HepG2 (cell line): ENCODE measurements at regions not wholly inside any gene's neighbourhood (a gene's known extent, or its start where the extent isn't known, plus 50 kb on each side); places are given as distances from the start of the nearest gene placed in this dataset.
A peak's percentile ranks its signal among the peaks of the same experiment; 100 is the strongest.

ENCODE experiments used
- DPF2 ChIP-seq: sonication (generic); formaldehyde crosslinking; IDR thresholded peaks from 2 replicates; pipeline ENCODE4 v1.4.0; 2020; ENCODE audit warnings: mild to moderate bottlenecking, low read depth, missing genetic modification reagents, borderline replicate concordance
- HDAC2 ChIP-seq: sonication (generic); formaldehyde crosslinking; IDR thresholded peaks from 2 replicates; pipeline ENCODE4 v1.4.0; 2020; ENCODE audit warnings: missing genetic modification reagents
- KDM2A ChIP-seq: sonication (generic); formaldehyde crosslinking; IDR thresholded peaks from 2 replicates; pipeline ENCODE4 v1.4.0; 2020; ENCODE audit warnings: low read depth, missing genetic modification reagents, borderline replicate concordance
- NR2F2 ChIP-seq: IDR thresholded peaks from 2 replicates; pipeline ENCODE4 v1.6.1; 2012; ENCODE audit warnings: low read depth, inconsistent platforms, borderline replicate concordance
- ZFP1 ChIP-seq: IDR thresholded peaks from 2 replicates; pipeline ENCODE4 v1.6.1; 2016
- ZFY ChIP-seq: sonication (generic); formaldehyde crosslinking; IDR thresholded peaks from 2 replicates; pipeline ENCODE4 v1.4.0; 2020; ENCODE audit warnings: missing genetic modification reagents
- ZMYM4 ChIP-seq: sonication (generic); formaldehyde crosslinking; IDR thresholded peaks from 2 replicates; pipeline ENCODE4 v1.8.1; 2023; ENCODE audit warnings: mild to moderate bottlenecking, missing genetic modification reagents
- ZNF343 ChIP-seq: sonication (generic); formaldehyde crosslinking; IDR thresholded peaks from 2 replicates; pipeline ENCODE4 v1.4.0; 2020; ENCODE audit warnings: mild to moderate bottlenecking, missing genetic modification reagents
- ZNF350 ChIP-seq: sonication (generic); formaldehyde crosslinking; IDR thresholded peaks from 2 replicates; pipeline ENCODE4 v1.4.0; 2020; ENCODE audit warnings: mild to moderate bottlenecking, low read depth, missing genetic modification reagents, borderline replicate concordance
- ZNF644 ChIP-seq: IDR thresholded peaks from 2 replicates; pipeline ENCODE4 v1.6.1; 2016; ENCODE audit warnings: low read depth
- ZNF772 ChIP-seq: sonication (generic); formaldehyde crosslinking; IDR thresholded peaks from 2 replicates; pipeline ENCODE4 v1.5.0; 2020; ENCODE audit warnings: mild to moderate bottlenecking, missing genetic modification reagents
- TF ChIP-seq, protein P1 (sequence below): sonication (generic); formaldehyde crosslinking; IDR thresholded peaks from 2 replicates; pipeline ENCODE4 v1.4.0; 2020; ENCODE audit warnings: missing genetic modification reagents, borderline replicate concordance
- TF ChIP-seq, protein P2 (sequence below): sonication (generic); formaldehyde crosslinking; IDR thresholded peaks from 2 replicates; pipeline ENCODE4 v1.4.0; 2020; ENCODE audit warnings: mild to moderate bottlenecking, missing genetic modification reagents
- TF ChIP-seq, protein P3 (sequence below): sonication (generic); formaldehyde crosslinking; IDR thresholded peaks from 2 replicates; pipeline ENCODE4 v1.5.1; 2020; ENCODE audit warnings: mild to moderate bottlenecking, moderate library complexity, missing genetic modification reagents
- TF ChIP-seq, protein P4 (sequence below): sonication (generic); formaldehyde crosslinking; IDR thresholded peaks from 2 replicates; pipeline ENCODE4 v1.4.0; 2020; ENCODE audit warnings: missing genetic modification reagents

DNA sequence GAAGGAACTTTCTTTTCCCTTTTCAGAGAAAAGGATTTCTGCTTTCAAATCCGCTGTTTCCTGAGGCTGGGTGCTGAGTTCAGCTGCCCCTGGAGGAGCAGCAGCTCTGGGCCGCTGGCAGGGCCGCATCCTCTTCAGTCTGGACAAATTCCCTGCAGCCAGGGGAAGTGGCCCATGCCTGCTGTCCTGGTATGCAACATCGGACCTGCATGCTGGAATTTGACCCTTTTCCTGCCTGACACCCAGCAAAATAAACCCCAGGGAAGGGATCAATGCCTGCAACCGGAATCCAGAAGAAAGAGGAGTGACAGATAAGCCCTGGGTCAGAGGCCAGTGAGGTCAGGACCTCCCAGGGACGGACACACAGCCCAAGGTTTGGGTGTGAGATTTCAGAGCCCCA, 54.1 kb upstream of the LINC01488 start (continued):
- TF ChIP-seq, protein P1, sequence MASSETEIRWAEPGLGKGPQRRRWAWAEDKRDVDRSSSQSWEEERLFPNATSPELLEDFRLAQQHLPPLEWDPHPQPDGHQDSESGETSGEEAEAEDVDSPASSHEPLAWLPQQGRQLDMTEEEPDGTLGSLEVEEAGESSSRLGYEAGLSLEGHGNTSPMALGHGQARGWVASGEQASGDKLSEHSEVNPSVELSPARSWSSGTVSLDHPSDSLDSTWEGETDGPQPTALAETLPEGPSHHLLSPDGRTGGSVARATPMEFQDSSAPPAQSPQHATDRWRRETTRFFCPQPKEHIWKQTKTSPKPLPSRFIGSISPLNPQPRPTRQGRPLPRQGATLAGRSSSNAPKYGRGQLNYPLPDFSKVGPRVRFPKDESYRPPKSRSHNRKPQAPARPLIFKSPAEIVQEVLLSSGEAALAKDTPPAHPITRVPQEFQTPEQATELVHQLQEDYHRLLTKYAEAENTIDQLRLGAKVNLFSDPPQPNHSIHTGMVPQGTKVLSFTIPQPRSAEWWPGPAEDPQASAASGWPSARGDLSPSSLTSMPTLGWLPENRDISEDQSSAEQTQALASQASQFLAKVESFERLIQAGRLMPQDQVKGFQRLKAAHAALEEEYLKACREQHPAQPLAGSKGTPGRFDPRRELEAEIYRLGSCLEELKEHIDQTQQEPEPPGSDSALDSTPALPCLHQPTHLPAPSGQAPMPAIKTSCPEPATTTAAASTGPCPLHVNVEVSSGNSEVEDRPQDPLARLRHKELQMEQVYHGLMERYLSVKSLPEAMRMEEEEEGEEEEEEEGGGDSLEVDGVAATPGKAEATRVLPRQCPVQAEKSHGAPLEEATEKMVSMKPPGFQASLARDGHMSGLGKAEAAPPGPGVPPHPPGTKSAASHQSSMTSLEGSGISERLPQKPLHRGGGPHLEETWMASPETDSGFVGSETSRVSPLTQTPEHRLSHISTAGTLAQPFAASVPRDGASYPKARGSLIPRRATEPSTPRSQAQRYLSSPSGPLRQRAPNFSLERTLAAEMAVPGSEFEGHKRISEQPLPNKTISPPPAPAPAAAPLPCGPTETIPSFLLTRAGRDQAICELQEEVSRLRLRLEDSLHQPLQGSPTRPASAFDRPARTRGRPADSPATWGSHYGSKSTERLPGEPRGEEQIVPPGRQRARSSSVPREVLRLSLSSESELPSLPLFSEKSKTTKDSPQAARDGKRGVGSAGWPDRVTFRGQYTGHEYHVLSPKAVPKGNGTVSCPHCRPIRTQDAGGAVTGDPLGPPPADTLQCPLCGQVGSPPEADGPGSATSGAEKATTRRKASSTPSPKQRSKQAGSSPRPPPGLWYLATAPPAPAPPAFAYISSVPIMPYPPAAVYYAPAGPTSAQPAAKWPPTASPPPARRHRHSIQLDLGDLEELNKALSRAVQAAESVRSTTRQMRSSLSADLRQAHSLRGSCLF (CRISPR knock-in tag) = no peak
- TF ChIP-seq, protein P2, sequence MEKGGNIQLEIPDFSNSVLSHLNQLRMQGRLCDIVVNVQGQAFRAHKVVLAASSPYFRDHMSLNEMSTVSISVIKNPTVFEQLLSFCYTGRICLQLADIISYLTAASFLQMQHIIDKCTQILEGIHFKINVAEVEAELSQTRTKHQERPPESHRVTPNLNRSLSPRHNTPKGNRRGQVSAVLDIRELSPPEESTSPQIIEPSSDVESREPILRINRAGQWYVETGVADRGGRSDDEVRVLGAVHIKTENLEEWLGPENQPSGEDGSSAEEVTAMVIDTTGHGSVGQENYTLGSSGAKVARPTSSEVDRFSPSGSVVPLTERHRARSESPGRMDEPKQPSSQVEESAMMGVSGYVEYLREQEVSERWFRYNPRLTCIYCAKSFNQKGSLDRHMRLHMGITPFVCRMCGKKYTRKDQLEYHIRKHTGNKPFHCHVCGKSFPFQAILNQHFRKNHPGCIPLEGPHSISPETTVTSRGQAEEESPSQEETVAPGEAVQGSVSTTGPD (CRISPR knock-in tag) = peak; percentile 93
- peak; percentile 68; the same call in 1 of the 2 replicates for TF ChIP-seq ZNF772 (CRISPR knock-in tag)
- TF ChIP-seq, protein P3, sequence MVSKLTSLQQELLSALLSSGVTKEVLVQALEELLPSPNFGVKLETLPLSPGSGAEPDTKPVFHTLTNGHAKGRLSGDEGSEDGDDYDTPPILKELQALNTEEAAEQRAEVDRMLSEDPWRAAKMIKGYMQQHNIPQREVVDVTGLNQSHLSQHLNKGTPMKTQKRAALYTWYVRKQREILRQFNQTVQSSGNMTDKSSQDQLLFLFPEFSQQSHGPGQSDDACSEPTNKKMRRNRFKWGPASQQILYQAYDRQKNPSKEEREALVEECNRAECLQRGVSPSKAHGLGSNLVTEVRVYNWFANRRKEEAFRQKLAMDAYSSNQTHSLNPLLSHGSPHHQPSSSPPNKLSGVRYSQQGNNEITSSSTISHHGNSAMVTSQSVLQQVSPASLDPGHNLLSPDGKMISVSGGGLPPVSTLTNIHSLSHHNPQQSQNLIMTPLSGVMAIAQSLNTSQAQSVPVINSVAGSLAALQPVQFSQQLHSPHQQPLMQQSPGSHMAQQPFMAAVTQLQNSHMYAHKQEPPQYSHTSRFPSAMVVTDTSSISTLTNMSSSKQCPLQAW (CRISPR knock-in tag) = peak; percentile 96
- TF ChIP-seq, protein P4, sequence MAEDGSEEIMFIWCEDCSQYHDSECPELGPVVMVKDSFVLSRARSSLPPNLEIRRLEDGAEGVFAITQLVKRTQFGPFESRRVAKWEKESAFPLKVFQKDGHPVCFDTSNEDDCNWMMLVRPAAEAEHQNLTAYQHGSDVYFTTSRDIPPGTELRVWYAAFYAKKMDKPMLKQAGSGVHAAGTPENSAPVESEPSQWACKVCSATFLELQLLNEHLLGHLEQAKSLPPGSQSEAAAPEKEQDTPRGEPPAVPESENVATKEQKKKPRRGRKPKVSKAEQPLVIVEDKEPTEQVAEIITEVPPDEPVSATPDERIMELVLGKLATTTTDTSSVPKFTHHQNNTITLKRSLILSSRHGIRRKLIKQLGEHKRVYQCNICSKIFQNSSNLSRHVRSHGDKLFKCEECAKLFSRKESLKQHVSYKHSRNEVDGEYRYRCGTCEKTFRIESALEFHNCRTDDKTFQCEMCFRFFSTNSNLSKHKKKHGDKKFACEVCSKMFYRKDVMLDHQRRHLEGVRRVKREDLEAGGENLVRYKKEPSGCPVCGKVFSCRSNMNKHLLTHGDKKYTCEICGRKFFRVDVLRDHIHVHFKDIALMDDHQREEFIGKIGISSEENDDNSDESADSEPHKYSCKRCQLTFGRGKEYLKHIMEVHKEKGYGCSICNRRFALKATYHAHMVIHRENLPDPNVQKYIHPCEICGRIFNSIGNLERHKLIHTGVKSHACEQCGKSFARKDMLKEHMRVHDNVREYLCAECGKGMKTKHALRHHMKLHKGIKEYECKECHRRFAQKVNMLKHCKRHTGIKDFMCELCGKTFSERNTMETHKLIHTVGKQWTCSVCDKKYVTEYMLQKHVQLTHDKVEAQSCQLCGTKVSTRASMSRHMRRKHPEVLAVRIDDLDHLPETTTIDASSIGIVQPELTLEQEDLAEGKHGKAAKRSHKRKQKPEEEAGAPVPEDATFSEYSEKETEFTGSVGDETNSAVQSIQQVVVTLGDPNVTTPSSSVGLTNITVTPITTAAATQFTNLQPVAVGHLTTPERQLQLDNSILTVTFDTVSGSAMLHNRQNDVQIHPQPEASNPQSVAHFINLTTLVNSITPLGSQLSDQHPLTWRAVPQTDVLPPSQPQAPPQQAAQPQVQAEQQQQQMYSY = no peak; the same call in 1 of the 2 replicates
- peak; percentile 96 for TF ChIP-seq HDAC2 (CRISPR knock-in tag)
- peak; percentile 98 for TF ChIP-seq DPF2 (CRISPR knock-in tag)
- peak; percentile 99 for TF ChIP-seq NR2F2
- TF ChIP-seq ZFY (CRISPR knock-in tag) = peak; percentile 70
- peak; percentile 46; the same call in 1 of the 2 replicates for TF ChIP-seq KDM2A
- TF ChIP-seq ZMYM4 (CRISPR knock-in tag) = peak; percentile 73
- TF ChIP-seq ZNF343 (CRISPR knock-in tag) = 0 out of 2 replicates have a peak, but pooled peaks have one; percentile 68
- peak; percentile 90; the same call in 1 of the 2 replicates for TF ChIP-seq ZFP1 (CRISPR knock-in tag)
- TF ChIP-seq ZNF350 (CRISPR knock-in tag) = peak; percentile 70; the same call in 1 of the 2 replicates
- 0 out of 2 replicates have a peak, but pooled peaks have one; percentile 24 for TF ChIP-seq ZNF644 (CRISPR knock-in tag)
